Liver (tissue), 8 donors: ENCODE measurements at regions not wholly inside any gene's neighbourhood (a gene's known extent, or its start where the extent isn't known, plus 50 kb on each side); places are given as distances from the start of the nearest gene placed in this dataset.

Experiments
- DNase-seq: peaks from one replicate; pipeline ENCODE4 v3.0.0-alpha.2; 2017; ENCODE audit warnings: low spot score
- H3K27ac ChIP-seq, 2 donors: one replicate each; pipeline ENCODE4 v1.7.0; 2013; ENCODE audit warnings: inconsistent platforms in 2 of 2, low read length in 2 of 2, control low read depth in 1 of 2, low read depth in 1 of 2, mild to moderate bottlenecking in 1 of 2
- H3K27me3 ChIP-seq, 4 donors: one replicate each; pipeline versions ENCODE4 v1.6.1 to v1.7.0; 2013; ENCODE audit warnings: low read length in 3 of 4, inconsistent platforms in 1 of 4, mild to moderate bottlenecking in 1 of 4, moderate library complexity in 1 of 4; ENCODE audit not compliant: control insufficient read depth in 4 of 4, insufficient read depth in 4 of 4
- H3K36me3 ChIP-seq, 4 donors: one replicate each; pipeline versions ENCODE4 v1.6.1 to v1.7.0; 2013; ENCODE audit warnings: low read length in 3 of 4, mild to moderate bottlenecking in 3 of 4, low read depth in 1 of 4, moderate library complexity in 1 of 4; ENCODE audit not compliant: control insufficient read depth in 4 of 4, insufficient read depth in 3 of 4
- H3K4me1 ChIP-seq, 4 donors: one replicate each; pipeline versions ENCODE4 v1.6.1 to v1.7.0; 2013; ENCODE audit warnings: low read length in 3 of 4, mild to moderate bottlenecking in 3 of 4, moderate library complexity in 1 of 4; ENCODE audit not compliant: control insufficient read depth in 4 of 4, insufficient read depth in 4 of 4
- H3K4me3 ChIP-seq, 3 donors: one replicate each; pipeline versions ENCODE4 v1.6.1 to v1.7.0; 2013; ENCODE audit warnings: low read length in 3 of 3, control low read depth in 1 of 3, low read depth in 1 of 3, mild to moderate bottlenecking in 1 of 3
- H3K9ac ChIP-seq, 2 donors: one replicate each; pipeline ENCODE4 v1.7.0; 2013; ENCODE audit warnings: low read length in 2 of 2, mild to moderate bottlenecking in 2 of 2, moderate library complexity in 2 of 2, control low read depth in 1 of 2, low read depth in 1 of 2
- H3K9me3 ChIP-seq, 4 donors: one replicate each; pipeline versions ENCODE4 v1.6.1 to v1.7.0; 2013; ENCODE audit warnings: low read length in 3 of 4; ENCODE audit not compliant: control insufficient read depth in 4 of 4
- ATF3 ChIP-seq: IDR thresholded peaks from 2 replicates; pipeline ENCODE4 v1.6.1; 2016; ENCODE audit warnings: antibody characterized with exemption
- CTCF ChIP-seq: fragments of 150-350 bp; IDR thresholded peaks from 2 replicates; pipeline ENCODE4 v1.5.1; 2017; ENCODE audit warnings: improper control_type of control experiment, low read depth, low read length; ENCODE audit not compliant: missing input control
- EGR1 ChIP-seq, 2 donors: IDR thresholded peaks; 2 replicates each; pipeline ENCODE4 v1.6.1; 2016 to 2018; ENCODE audit warnings: antibody characterized with exemption in 2 of 2, low read depth in 2 of 2
- FOXA1 ChIP-seq: IDR thresholded peaks from 2 replicates; pipeline ENCODE4 v1.6.1; 2016; ENCODE audit warnings: antibody characterized with exemption
- FOXA2 ChIP-seq: IDR thresholded peaks from 2 replicates; pipeline ENCODE4 v1.6.1; 2016; ENCODE audit warnings: antibody characterized with exemption
- GABPA ChIP-seq, 2 donors: IDR thresholded peaks in 1 of 2; conservative IDR thresholded peaks in 1 of 2; 2 replicates each; pipeline ENCODE4 v1.6.1; 2016; ENCODE audit warnings: antibody characterized with exemption in 2 of 2, mild to moderate bottlenecking in 1 of 2, moderate library complexity in 1 of 2
- HNF4A ChIP-seq, 2 donors: conservative IDR thresholded peaks; 2 replicates each; pipeline ENCODE4 v1.6.1; 2016; ENCODE audit warnings: antibody characterized with exemption in 2 of 2, mild to moderate bottlenecking in 2 of 2
- HNF4G ChIP-seq: IDR thresholded peaks from 2 replicates; pipeline ENCODE4 v1.6.1; 2016; ENCODE audit warnings: antibody characterized with exemption
- JUND ChIP-seq, 2 donors: IDR thresholded peaks; 2 replicates each; pipeline ENCODE4 v1.6.1; 2016; ENCODE audit warnings: antibody characterized with exemption in 2 of 2
- MAX ChIP-seq: IDR thresholded peaks from 2 replicates; pipeline ENCODE4 v1.6.1; 2016; ENCODE audit warnings: antibody characterized with exemption
- NR2F2 ChIP-seq: IDR thresholded peaks from 2 replicates; pipeline ENCODE4 v1.6.1; 2016; ENCODE audit warnings: antibody characterized with exemption
- RAD21 ChIP-seq, 2 donors: IDR thresholded peaks; 2 replicates each; pipeline ENCODE4 v1.6.1; 2016; ENCODE audit warnings: antibody characterized with exemption in 2 of 2, mild to moderate bottlenecking in 2 of 2
- REST ChIP-seq: IDR thresholded peaks from 2 replicates; pipeline ENCODE4 v1.6.1; 2016; ENCODE audit warnings: antibody characterized with exemption, mild to moderate bottlenecking
- RXRA ChIP-seq, 2 donors: IDR thresholded peaks; 2 replicates each; pipeline ENCODE4 v1.6.1; 2017 to 2018; ENCODE audit warnings: antibody characterized with exemption in 2 of 2, mild to moderate bottlenecking in 1 of 2
- SP1 ChIP-seq: IDR thresholded peaks from 2 replicates; pipeline ENCODE4 v1.6.1; 2018; ENCODE audit warnings: antibody characterized with exemption, mild to moderate bottlenecking
- TAF1 ChIP-seq: conservative IDR thresholded peaks from 2 replicates; pipeline ENCODE4 v1.6.1; 2016; ENCODE audit warnings: antibody characterized with exemption, mild to moderate bottlenecking
- YY1 ChIP-seq: IDR thresholded peaks from 2 replicates; pipeline ENCODE4 v1.6.1; 2016; ENCODE audit warnings: antibody characterized with exemption, mild to moderate bottlenecking
- ZBTB33 ChIP-seq: IDR thresholded peaks from 2 replicates; pipeline ENCODE4 v1.6.1; 2016; ENCODE audit warnings: antibody characterized with exemption
- WGBS: extraction: QIAGEN DNeasy Blood & Tissue Kit; methylation state at CpG from one replicate; pipeline ENCODE4 v1.1.7; 2013; 5-methylcytosine and 5-hydroxymethylcytosine counted together
- donor health status: healthy.
- donor health status: healthy.
- donor health status: healthy.
- donor health status: healthy.
- donor health status: healthy.

- H3K27ac ChIP-seq, result no peak overlapping the region
- WGBS, result 87% methylated on average over 3 of the region's 3 CpGs
- DNase-seq, result no peak
Measured at GRCh38 chrY:15355321-15355720, 831.0 kb downstream of the NLGN4Y start.

More at GRCh38 chrY:15355321-15355720, 831.0 kb downstream of the NLGN4Y start:
- TF ChIP-seq NR2F2, result no peak
- no peak for TF ChIP-seq GABPA (IDR thresholded peaks at IDR 0.05 in 1 of 2, conservative IDR thresholded peaks at IDR 0.05 in 1 of 2)
- TF ChIP-seq JUND (IDR thresholded peaks at IDR 0.05), result no peak
- no peak for TF ChIP-seq TAF1
- no peak for TF ChIP-seq EGR1 (IDR thresholded peaks at IDR 0.05; ENCODE audit: low read depth in 2 of 2)
- no peak for TF ChIP-seq HNF4G
- no peak for TF ChIP-seq HNF4A (conservative IDR thresholded peaks at IDR 0.05)
- no peak for TF ChIP-seq ATF3
- TF ChIP-seq RXRA (IDR thresholded peaks at IDR 0.05), result no peak
- TF ChIP-seq REST, result no peak
- TF ChIP-seq FOXA1, result no peak
- no peak for TF ChIP-seq CTCF
- no peak for TF ChIP-seq MAX
- TF ChIP-seq SP1, result no peak
- TF ChIP-seq ZBTB33, result no peak
- TF ChIP-seq FOXA2, result no peak
- no peak for TF ChIP-seq YY1
- no peak for TF ChIP-seq RAD21 (IDR thresholded peaks at IDR 0.05)
- H3K27me3 ChIP-seq, result no peaks in the 10 kb centered on the region
- H3K9ac ChIP-seq, result no peak overlapping the region
- no peaks in the 10 kb centered on the region for H3K36me3 ChIP-seq
- no peak overlapping the region for H3K4me3 ChIP-seq
- H3K9me3 ChIP-seq, result no peaks in the 10 kb centered on the region
- H3K4me1 ChIP-seq, result no peaks in the 10 kb centered on the region
